ENCODE measurements at regions not wholly inside any gene's neighbourhood (a gene's known extent, or its start where the extent isn't known, plus 50 kb on each side); places are given as distances from the start of the nearest gene placed in this dataset.
"Not testable (repeated sequence)": the region's sequence is repeated elsewhere in the genome, so short reads cannot be mapped to it uniquely, and the experiment has no call there.

- intact Hi-C loops (cut with DNase I) = loop anchor here (5.0 kb wide), 1 partner anchor 175 kb away; no protein-coding TSS in a partner anchor
- DNase-seq (ENCODE audit: low spot score) = no peak
These were observed 253.1 kb downstream of the FNDC1 start for GRCh38 chr6:159422041-159422984.

- no peak for DNase-seq (ENCODE audit: low spot score)
- intact Hi-C loops (cut with DNase I) = loop anchor here (5.0 kb wide), 1 partner anchor 174 kb away; no protein-coding TSS in a partner anchor
These were observed 252.4 kb downstream of the FNDC1 start for GRCh38 chr6:159421586-159421985.

- intact Hi-C loops (cut with DNase I) = no loop called here
- no peak for DNase-seq (ENCODE audit: low spot score)
These were observed 249.8 kb downstream of the FNDC1 start for GRCh38 chr6:159418997-159419396.

GRCh38 chr6:159416891-159417560 is 247.8 kb downstream of the FNDC1 start:
- no peak for DNase-seq (ENCODE audit: low spot score)
- intact Hi-C loops (cut with DNase I) = no loop called here

GRCh38 chr6:159415540-159415939 is 246.3 kb downstream of the FNDC1 start:
- no peak for DNase-seq (ENCODE audit: low spot score)
- intact Hi-C loops (cut with DNase I) = no loop called here

GRCh38 chr6:159414711-159415110 is 245.5 kb downstream of the FNDC1 start:
- intact Hi-C loops (cut with DNase I) = no loop called here
- no peak for DNase-seq (ENCODE audit: low spot score)

GRCh38 chr6:159407211-159407780 is 238.1 kb downstream of the FNDC1 start:
- intact Hi-C loops (cut with DNase I); DNase-seq (ENCODE audit: low spot score): not testable (repeated sequence)

- intact Hi-C loops (cut with DNase I) = no loop called here
- DNase-seq (ENCODE audit: low spot score) = no peak
These were observed 235.1 kb downstream of the FNDC1 start for GRCh38 chr6:159404296-159404695.

- DNase-seq (ENCODE audit: low spot score) = no peak
- intact Hi-C loops (cut with DNase I) = no loop called here
These were observed 231.6 kb downstream of the FNDC1 start for GRCh38 chr6:159400826-159401225.

GRCh38 chr6:159399751-159400221 is 230.6 kb downstream of the FNDC1 start:
- intact Hi-C loops (cut with DNase I) = no loop called here
- DNase-seq (ENCODE audit: low spot score) = no peak

GRCh38 chr6:159398633-159399032 is 229.4 kb downstream of the FNDC1 start:
- no peak for DNase-seq (ENCODE audit: low spot score)
- intact Hi-C loops (cut with DNase I) = no loop called here

- intact Hi-C loops (cut with DNase I) = no loop called here
- no peak for DNase-seq (ENCODE audit: low spot score)
These were observed 228.6 kb downstream of the FNDC1 start for GRCh38 chr6:159397753-159398152.

- intact Hi-C loops (cut with DNase I) = no loop called here
- no peak for DNase-seq (ENCODE audit: low spot score)
These were observed 226.4 kb downstream of the FNDC1 start for GRCh38 chr6:159395609-159396008.

GRCh38 chr6:159392695-159393094 is 223.5 kb downstream of the FNDC1 start:
- intact Hi-C loops (cut with DNase I); DNase-seq (ENCODE audit: low spot score): not testable (repeated sequence)

- no peak for DNase-seq (ENCODE audit: low spot score)
- intact Hi-C loops (cut with DNase I) = no loop called here
These were observed 221.2 kb downstream of the FNDC1 start for GRCh38 chr6:159390381-159390780.

- intact Hi-C loops (cut with DNase I) = no loop called here
- no peak for DNase-seq (ENCODE audit: low spot score)
These were observed 220.5 kb downstream of the FNDC1 start for GRCh38 chr6:159389695-159390094.

- no peak for DNase-seq (ENCODE audit: low spot score)
- intact Hi-C loops (cut with DNase I) = no loop called here
These were observed 210.9 kb downstream of the FNDC1 start for GRCh38 chr6:159380114-159380513.

GRCh38 chr6:159378411-159379328 is 209.5 kb downstream of the FNDC1 start:
- DNase-seq (ENCODE audit: low spot score) = no peak
- intact Hi-C loops (cut with DNase I) = no loop called here

- intact Hi-C loops (cut with DNase I) = no loop called here
- no peak for DNase-seq (ENCODE audit: low spot score)
These were observed 207.4 kb downstream of the FNDC1 start for GRCh38 chr6:159376516-159377158.
